Bronchial epithelial cell (primary cell): ENCODE measurements at regions not wholly inside any gene's neighbourhood (a gene's known extent, or its start where the extent isn't known, plus 50 kb on each side); places are given as distances from the start of the nearest gene placed in this dataset.

Source experiments
- DNase-seq: peaks from one replicate; pipeline ENCODE4 v3.0.0-alpha.2; 2010; ENCODE audit warnings: low read depth
- FAIRE-seq: peaks from 2 replicates; lab custom pipeline; 2011; peaks lifted over from hg19 to GRCh38; lab: Jason Lieb, UNC
- H3K27me3 ChIP-seq: 2 replicates; pipeline ENCODE4 v1.5.1; 2011; ENCODE audit warnings: low read length; ENCODE audit not compliant: control insufficient read depth, insufficient read depth
- H3K36me3 ChIP-seq: 2 replicates; pipeline ENCODE4 v1.5.1; 2011; ENCODE audit warnings: low read length; ENCODE audit not compliant: control insufficient read depth, insufficient read depth
- H3K4me3 ChIP-seq: 2 replicates; pipeline ENCODE4 v1.5.1; 2011; ENCODE audit warnings: mild to moderate bottlenecking, low read depth, low read length, control low read depth
- CTCF ChIP-seq: IDR thresholded peaks from 2 replicates; pipeline ENCODE4 v1.5.1; 2011; ENCODE audit warnings: mild to moderate bottlenecking, moderate library complexity, low read length, control low read depth, inconsistent platforms; ENCODE audit not compliant: insufficient read depth, severe bottlenecking

DNA sequence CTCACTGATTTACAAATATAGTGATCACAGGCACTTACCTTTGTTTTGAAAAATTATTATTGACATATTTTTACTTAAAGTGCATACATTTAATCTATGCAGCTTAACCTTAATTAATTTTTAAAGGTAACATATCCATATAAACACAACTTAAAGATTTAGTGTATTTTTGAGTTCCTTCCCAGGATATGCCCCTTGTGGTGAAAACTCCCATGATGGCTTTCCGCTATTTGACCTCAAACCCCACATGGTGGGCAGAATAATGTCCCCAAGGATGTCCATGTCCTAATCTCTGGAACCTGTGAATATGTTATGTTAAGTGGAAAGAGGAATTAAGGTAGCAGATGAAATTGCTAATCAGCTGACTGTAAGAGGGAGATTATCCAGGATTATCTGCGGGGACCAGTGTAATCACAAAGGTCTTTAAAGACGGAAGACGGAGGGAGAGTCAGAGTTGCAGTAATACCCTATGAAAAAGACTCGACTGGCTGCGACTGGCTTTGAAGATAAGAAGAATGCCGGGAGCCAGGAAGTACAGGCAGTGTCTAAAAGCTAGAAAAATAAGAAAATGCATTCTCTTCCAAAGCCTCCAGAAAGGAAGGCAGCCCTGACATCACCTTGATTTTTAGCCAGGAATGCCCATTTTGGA lies 193.9 kb downstream of the ICE1 start:
- no peak overlapping the region for H3K4me3 ChIP-seq
- FAIRE-seq = no peak
- no peaks in the 10 kb centered on the region for H3K27me3 ChIP-seq
- TF ChIP-seq CTCF = no peak
- no peaks in the 10 kb centered on the region for H3K36me3 ChIP-seq
- DNase-seq = no peak

DNA sequence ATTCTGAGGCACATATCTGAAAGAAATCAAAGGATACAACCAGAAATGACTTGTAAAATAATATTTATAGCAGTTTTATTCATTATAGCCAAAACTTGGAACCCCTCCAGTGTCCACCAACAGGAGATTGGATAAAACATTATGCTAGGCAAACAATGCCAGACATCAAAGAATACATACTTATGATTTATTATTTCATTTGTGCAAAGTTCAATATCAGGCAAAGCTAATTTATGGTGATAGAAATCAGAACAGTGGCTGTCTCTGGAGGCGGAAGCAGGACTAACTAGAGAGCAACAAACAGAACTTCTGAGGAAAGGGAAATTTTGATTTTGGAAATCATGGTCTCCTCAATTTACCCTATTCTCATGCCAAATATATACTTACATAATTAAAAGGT lies 193.1 kb downstream of the ICE1 start:
- no peak for FAIRE-seq
- TF ChIP-seq CTCF = no peak
- DNase-seq = no peak
- Histone ChIP-seq H3K27me3 (no peaks in the 10 kb centered on the region), H3K36me3 (no peaks in the 10 kb centered on the region), H3K4me3 (no peak overlapping the region)

DNA sequence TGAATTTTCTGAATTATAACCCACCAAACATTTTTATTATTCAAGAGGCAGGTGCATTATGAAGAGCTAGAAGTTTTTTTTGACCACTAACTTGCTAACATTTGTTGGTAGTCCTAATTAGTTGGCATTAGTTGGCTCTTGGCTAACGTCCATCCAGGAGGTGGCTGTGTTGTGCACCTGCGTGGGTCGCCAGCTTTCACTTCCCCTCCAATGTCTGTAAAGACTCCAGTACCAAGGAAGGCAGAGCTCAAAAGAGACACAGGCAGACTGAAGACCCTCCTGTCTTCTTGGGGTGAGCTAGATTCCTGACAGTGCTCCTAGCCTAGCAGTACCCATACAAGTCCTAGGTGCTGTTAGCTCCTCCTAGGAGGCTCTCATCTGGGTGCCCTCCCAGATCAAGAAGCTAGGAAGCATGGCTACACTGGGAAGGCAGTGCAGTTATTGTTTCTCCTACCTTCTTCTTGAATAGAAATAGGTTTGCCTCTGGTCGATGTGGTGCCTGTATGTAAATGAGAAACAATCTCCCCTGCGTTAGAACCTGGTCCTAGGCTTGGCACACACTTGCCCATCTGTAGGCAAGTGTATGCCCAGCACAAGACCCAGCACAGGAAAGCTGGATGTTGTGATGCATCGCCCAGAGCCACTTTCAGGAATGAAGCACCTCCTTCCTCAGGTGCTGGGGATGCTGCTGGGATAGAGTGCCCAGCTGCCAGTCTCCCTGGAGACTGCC lies 190.9 kb downstream of the ICE1 start:
- FAIRE-seq (no peak), DNase-seq (no peak)
- Histone ChIP-seq H3K4me3 (no peak overlapping the region), H3K27me3 (no peaks in the 10 kb centered on the region), H3K36me3 (no peaks in the 10 kb centered on the region)
- TF ChIP-seq CTCF = no peak

GRCh38 chr5:5612096-5612495 lies 189.6 kb downstream of the ICE1 start:
- no peak for TF ChIP-seq CTCF
- FAIRE-seq (no peak), DNase-seq (no peak)
- Histone ChIP-seq H3K4me3 (no peak overlapping the region), H3K27me3 (no peaks in the 10 kb centered on the region), H3K36me3 (no peaks in the 10 kb centered on the region)

DNA sequence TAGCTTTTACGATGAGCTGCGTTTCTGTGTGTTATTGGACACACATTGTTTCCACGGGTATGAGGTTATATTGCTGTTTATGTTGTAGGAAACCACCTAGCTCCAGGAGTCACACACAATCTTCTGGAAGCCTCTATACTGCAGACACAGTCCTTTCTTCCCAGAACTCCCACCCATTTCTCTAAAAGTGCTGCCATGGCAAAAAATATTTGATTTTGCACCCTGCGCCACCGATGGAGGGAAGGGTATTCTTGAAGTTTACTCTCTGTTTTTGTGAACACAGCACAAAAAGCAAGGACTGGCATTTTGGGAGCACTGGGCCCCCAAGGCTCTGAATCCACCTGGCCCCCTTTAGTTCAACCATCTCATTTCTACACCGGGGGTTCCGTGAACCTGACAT lies 187.5 kb downstream of the ICE1 start:
- no peaks in the 10 kb centered on the region for H3K27me3 ChIP-seq
- no peaks in the 10 kb centered on the region for H3K36me3 ChIP-seq
- DNase-seq (no peak), FAIRE-seq (no peak)
- no peak for TF ChIP-seq CTCF
- H3K4me3 ChIP-seq = no peak overlapping the region
